Mucosa of descending colon (tissue), 3 donors: ENCODE measurements at regions not wholly inside any gene's neighbourhood (a gene's known extent, or its start where the extent isn't known, plus 50 kb on each side); places are given as distances from the start of the nearest gene placed in this dataset.

Experiments
- ATAC-seq: fragments of 200-7000 bp; cut with Tn5 transposase; one replicate; pipeline ENCODE4 v1.9.1; 2020; ENCODE audit warnings: mild to moderate bottlenecking, moderate library complexity
- DNase-seq, 3 donors: peaks; one replicate each; pipeline ENCODE4 v3.0.0-alpha.2; 2020
- H3K36me3 ChIP-seq: fragments of 200-600 bp; one replicate; pipeline ENCODE4 v1.8.0; 2021; ENCODE audit warnings: low read depth, mild to moderate bottlenecking
- H3K4me1 ChIP-seq: fragments of 200-600 bp; one replicate; pipeline ENCODE4 v1.8.0; 2021; ENCODE audit warnings: low read depth, mild to moderate bottlenecking
- H3K4me3 ChIP-seq: fragments of 200-600 bp; one replicate; pipeline ENCODE4 v1.8.0; 2021; ENCODE audit warnings: mild to moderate bottlenecking
- H3K9me3 ChIP-seq: fragments of 200-600 bp; one replicate; pipeline ENCODE4 v1.8.0; 2021; ENCODE audit warnings: mild to moderate bottlenecking
- CTCF ChIP-seq: fragments of 200-600 bp; IDR thresholded peaks from one replicate; pipeline ENCODE4 v1.8.0; 2022; ENCODE audit warnings: antibody characterized with exemption, mild to moderate bottlenecking
- intact Hi-C, 2 donors: fragments of 100-400 bp; cut with DNase I in 1 of 2; cut with micrococcal nuclease in 1 of 2; formaldehyde crosslinking; loops; one replicate each; pipeline versions ENCODE4 v1.11.0 to v1.11.1; 2022; cut with DNase I, micrococcal nuclease
- donor health status: DM: no; HTN: no; CAD: no; lungs with moderate emphysema.
- donor health status: DM: no; HTN: no; CAD: no.
- donor health status: DM: no; HTN: yes; CAD: no.

- Histone ChIP-seq H3K36me3 (no peaks in the 10 kb centered on the region), H3K4me1 (no peaks in the 10 kb centered on the region), H3K9me3 (peaks cover 7% of the 10 kb centered on the region), H3K4me3 (no peak overlapping the region)
- DNase-seq (no peak), ATAC-seq (no peak)
- no peak for TF ChIP-seq CTCF
- intact Hi-C loops: no loop called here
These were observed 321.7 kb downstream of the BRD1 start for GRCh38 chr22:49506010-49506400.

- H3K4me1 ChIP-seq: no peaks in the 10 kb centered on the region
- H3K36me3 ChIP-seq: no peaks in the 10 kb centered on the region
- H3K9me3 ChIP-seq: peaks cover 2% of the 10 kb centered on the region
- no peak for DNase-seq
- intact Hi-C loops: no loop called here
- no peak for TF ChIP-seq CTCF
- ATAC-seq: no peak
- no peak overlapping the region for H3K4me3 ChIP-seq
These were observed 322.2 kb downstream of the BRD1 start for GRCh38 chr22:49505337-49506009.

- no peak for DNase-seq
- H3K36me3 ChIP-seq: no peaks in the 10 kb centered on the region
- no peaks in the 10 kb centered on the region for H3K4me1 ChIP-seq
- no peaks in the 10 kb centered on the region for H3K9me3 ChIP-seq
- TF ChIP-seq CTCF: no peak
- intact Hi-C loops: no loop called here
- no peak overlapping the region for H3K4me3 ChIP-seq
- ATAC-seq: no peak
These were observed 323.7 kb downstream of the BRD1 start for GRCh38 chr22:49503896-49504521.

GRCh38 chr22:49503321-49503720, 324.4 kb downstream of the BRD1 start:
- TF ChIP-seq CTCF: no peak
- no peaks in the 10 kb centered on the region for H3K4me1 ChIP-seq
- H3K36me3 ChIP-seq: no peaks in the 10 kb centered on the region
- intact Hi-C loops: no loop called here
- no peak overlapping the region for H3K4me3 ChIP-seq
- no peaks in the 10 kb centered on the region for H3K9me3 ChIP-seq
- ATAC-seq (no peak), DNase-seq (no peak)

GRCh38 chr22:49502126-49502826, 325.4 kb downstream of the BRD1 start:
- no peak overlapping the region for H3K4me3 ChIP-seq
- no peak for TF ChIP-seq CTCF
- no peaks in the 10 kb centered on the region for H3K36me3 ChIP-seq
- DNase-seq (no peak), ATAC-seq (no peak)
- H3K4me1 ChIP-seq: no peaks in the 10 kb centered on the region
- intact Hi-C loops: no loop called here
- H3K9me3 ChIP-seq: no peaks in the 10 kb centered on the region
